ENCODE measurements at regions not wholly inside any gene's neighbourhood (a gene's known extent, or its start where the extent isn't known, plus 50 kb on each side); places are given as distances from the start of the nearest gene placed in this dataset.
"Not testable (repeated sequence)": the region's sequence is repeated elsewhere in the genome, so short reads cannot be mapped to it uniquely, and the experiment has no call there.

- not testable (repeated sequence) for FAIRE-seq
Measured at GRCh38 chr15:30688684-30689083, 62.8 kb downstream of the ARHGAP11B start.

DNA sequence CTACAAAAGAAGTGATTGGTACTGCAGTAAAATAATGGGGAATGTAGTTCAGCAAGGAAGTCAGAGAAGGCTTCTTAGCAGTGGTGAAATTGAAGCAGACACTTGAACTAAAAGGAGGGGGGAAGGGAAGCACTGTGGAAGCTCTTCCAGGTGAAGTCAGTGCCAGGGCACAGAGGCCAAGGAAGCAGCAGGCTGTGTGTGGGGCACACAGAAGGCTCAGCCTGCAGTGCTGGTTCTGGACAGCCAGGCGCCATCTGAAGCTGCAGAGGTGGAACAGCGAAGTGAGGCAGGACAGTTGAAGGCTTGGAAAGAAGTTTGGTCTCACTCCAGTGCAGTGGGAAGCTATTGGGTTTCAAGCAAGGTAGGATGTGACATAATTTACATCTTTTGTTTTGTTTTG lies 64.2 kb downstream of the ARHGAP11B start:
- not testable (repeated sequence) for FAIRE-seq

- FAIRE-seq, result not testable (repeated sequence)
Measured at GRCh38 chr15:30695811-30696210, 69.9 kb downstream of the ARHGAP11B start.

- not testable (repeated sequence) for FAIRE-seq
Measured at GRCh38 chr15:30696439-30697314, 70.7 kb downstream of the ARHGAP11B start.

DNA sequence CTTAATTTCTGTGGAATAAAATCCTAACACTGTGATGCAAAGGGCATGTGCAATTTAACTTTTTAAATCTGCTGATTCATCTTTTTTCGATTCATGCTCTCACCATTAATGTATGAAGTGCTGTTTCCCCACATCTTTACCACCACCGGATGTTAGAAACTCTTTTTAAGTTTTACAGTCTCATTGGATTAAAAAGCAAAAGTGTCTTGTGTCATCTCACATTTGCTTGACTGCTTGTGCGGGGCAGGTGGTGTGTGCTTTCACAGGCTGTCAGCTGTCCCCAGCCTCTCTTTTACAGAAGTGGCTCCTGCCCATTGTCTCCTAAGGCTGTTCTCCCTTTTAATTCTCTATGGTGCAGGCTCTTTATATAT lies 71.4 kb downstream of the ARHGAP11B start:
- not testable (repeated sequence) for FAIRE-seq

GRCh38 chr15:30700006-30700597 lies 74.2 kb downstream of the ARHGAP11B start:
- FAIRE-seq, result not testable (repeated sequence)

GRCh38 chr15:30707976-30708685 lies 82.2 kb downstream of the ARHGAP11B start:
- not testable (repeated sequence) for FAIRE-seq

- FAIRE-seq, result not testable (repeated sequence)
Measured at GRCh38 chr15:30708809-30709208, 82.9 kb downstream of the ARHGAP11B start.

- not testable (repeated sequence) for FAIRE-seq
Measured at GRCh38 chr15:30718038-30718643, 92.2 kb downstream of the ARHGAP11B start.

GRCh38 chr15:30719363-30719762 lies 93.4 kb downstream of the ARHGAP11B start:
- not testable (repeated sequence) for FAIRE-seq

DNA sequence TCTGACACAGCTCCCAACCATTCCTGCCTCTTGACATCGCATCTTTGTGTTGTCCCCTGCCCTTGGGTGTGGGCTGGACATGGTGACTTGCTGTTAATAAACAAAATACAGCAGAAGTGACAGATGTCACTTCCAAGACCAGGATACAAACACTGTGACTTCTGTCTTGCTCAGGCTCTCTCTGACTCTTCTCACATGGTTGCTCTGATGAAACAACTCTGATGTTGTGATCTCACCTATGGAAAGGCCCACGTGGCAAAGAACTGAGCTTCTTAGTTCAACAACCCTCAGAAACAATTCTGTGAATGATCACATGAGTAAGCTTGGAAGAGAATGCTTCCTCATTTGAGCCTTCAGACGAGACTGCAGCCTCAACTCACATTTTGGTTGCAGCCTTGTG lies 94.9 kb downstream of the ARHGAP11B start:
- FAIRE-seq, result not testable (repeated sequence)

GRCh38 chr15:30721529-30721928 lies 95.6 kb downstream of the ARHGAP11B start:
- not testable (repeated sequence) for FAIRE-seq

DNA sequence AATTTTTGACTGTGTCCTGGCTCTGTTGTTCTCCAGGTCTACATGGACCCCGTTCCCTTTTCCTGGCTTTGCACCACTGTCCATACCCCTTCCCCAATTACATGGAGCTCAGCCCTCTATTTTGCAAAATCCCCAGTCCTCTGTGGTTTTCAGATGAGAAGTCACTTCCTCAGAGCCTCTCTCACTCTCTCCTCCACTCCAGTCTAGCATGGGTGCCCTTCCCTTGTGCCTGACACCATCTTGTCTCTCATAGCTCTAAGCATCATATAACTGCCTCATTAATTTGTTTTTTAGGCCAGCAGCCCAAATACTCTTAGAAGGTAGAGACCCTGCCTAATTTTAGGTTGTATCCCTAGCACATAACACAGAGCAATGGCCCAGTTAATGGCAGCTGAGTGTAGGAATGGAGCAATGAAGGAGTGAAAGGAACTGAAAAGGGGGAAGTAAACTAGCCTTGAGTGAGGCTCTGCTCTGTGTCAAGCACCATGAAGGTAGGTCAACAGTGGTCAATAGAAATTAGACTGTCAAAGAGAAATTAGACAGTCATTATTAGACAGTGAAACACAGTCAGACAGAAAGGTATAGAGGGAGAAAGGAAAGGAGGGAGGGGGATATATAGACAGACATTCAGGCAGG lies 97.7 kb downstream of the ARHGAP11B start:
- FAIRE-seq, result not testable (repeated sequence)

GRCh38 chr15:30729880-30730590 lies 104.1 kb downstream of the ARHGAP11B start:
- FAIRE-seq, result not testable (repeated sequence)

- not testable (repeated sequence) for FAIRE-seq
Measured at GRCh38 chr15:30730633-30731032, 104.7 kb downstream of the ARHGAP11B start.

DNA sequence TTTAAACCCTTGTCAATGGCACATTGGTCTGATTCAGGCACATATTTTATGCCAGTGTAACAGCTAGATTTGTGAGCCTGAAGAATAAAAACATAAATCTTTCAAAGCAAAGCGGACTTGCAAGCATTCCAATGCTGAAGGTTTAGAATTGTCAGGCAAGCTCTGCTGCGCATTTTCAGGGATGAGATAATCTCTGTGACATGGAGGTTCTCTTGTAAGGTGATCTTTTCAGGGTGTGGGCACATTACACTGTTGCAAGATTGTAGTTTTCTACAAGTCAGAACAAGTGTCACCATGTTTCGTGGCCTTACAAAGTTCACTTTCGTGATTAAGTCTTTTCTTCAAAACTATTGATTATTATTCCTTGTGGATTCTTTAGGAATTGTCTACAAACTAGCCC lies 106.2 kb downstream of the ARHGAP11B start:
- not testable (repeated sequence) for FAIRE-seq

- not testable (repeated sequence) for FAIRE-seq
Measured at GRCh38 chr15:30735884-30736564, 110.1 kb downstream of the ARHGAP11B start.

DNA sequence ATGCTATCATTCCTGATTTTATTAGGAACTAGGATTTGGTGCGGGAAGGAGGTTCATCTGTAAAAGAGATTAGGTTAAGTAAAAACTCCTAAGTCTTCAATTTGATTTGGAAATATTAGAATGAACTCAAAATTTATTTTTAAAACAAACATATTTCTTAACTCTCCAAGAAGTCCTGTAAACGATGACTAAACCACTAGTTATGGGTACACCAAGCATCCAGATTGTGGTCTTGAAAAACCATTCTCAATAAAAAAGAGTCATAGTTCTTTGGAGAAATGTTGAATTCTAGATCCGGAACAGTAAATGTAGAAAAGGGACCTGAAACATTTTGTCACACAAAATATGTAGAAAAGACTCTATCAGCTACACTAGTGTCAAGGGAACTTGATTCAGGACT lies 116.9 kb downstream of the ARHGAP11B start:
- FAIRE-seq, result not testable (repeated sequence)

GRCh38 chr15:30749048-30749447 lies 123.1 kb downstream of the ARHGAP11B start:
- not testable (repeated sequence) for FAIRE-seq

- FAIRE-seq, result peak; percentile 92
Measured at GRCh38 chr15:30755036-30755687, 129.2 kb downstream of the ARHGAP11B start.

DNA sequence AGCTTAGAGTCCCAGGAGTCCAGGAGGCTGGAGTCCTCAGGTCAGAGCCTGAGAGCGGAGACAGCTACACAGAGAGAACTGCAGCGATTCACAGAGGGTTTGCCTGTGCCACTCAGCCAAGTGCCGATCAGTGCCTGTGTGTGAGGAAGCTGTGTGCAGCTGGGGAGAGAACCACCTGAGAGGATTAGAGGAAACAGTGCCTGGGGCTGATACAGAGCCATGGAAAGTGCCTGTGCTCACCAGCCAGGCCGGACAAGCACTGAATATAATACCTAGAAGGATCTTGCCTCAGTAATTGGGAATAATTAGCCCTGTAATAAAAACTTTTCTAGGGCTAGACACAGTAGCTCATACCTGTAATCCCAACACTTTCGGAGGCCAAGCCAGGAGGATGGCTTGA lies 134.7 kb downstream of the ARHGAP11B start:
- FAIRE-seq, result not testable (repeated sequence)

Measured in islet of Langerhans (tissue), 1 donor.